GM13977 (cell line): ENCODE measurements at regions not wholly inside any gene's neighbourhood (a gene's known extent, or its start where the extent isn't known, plus 50 kb on each side); places are given as distances from the start of the nearest gene placed in this dataset.
A peak's percentile ranks its signal among the peaks of the same experiment; 100 is the strongest.
"Not testable (repeated sequence)": the region's sequence is repeated elsewhere in the genome, so short reads cannot be mapped to it uniquely, and the experiment has no call there.

Experiments used
- DNase-seq: peaks from one replicate; pipeline ENCODE4 v3.0.0; 2012; ENCODE audit warnings: low spot score
- CTCF ChIP-seq: IDR thresholded peaks from 2 replicates; pipeline ENCODE4 v1.5.1; 2012; ENCODE audit warnings: mild to moderate bottlenecking, control low read depth; ENCODE audit not compliant: insufficient read depth; ENCODE audit errors: extremely low read depth, missing control alignments
- in situ Hi-C: fragments of 300-500 bp; cut with MboI; formaldehyde crosslinking; loops from one replicate; pipeline ENCODE4 v1.12.0; 2022; ENCODE audit warnings: low sequenced_read_pairs, low pct_unique_long_range_greater_than_20kb, mixed read lengths, inconsistent platforms; ENCODE audit not compliant: unreplicated experiment

- DNase-seq, in situ Hi-C loops: not testable (repeated sequence)
Measured at GRCh38 chr1:120941066-120941465, 51.5 kb downstream of the PPIAL4A start.

- in situ Hi-C loops, result not testable (repeated sequence)
- peak; percentile 0 for DNase-seq
Measured at GRCh38 chr1:120941836-120942217, 52.3 kb downstream of the PPIAL4A start.

- DNase-seq, in situ Hi-C loops: not testable (repeated sequence)
Measured at GRCh38 chr1:120942218-120942944, 52.8 kb downstream of the PPIAL4A start.

GRCh38 chr1:120942945-120943319, 53.4 kb downstream of the PPIAL4A start:
- DNase-seq, in situ Hi-C loops: not testable (repeated sequence)

GRCh38 chr1:120944691-120945090, 55.1 kb downstream of the PPIAL4A start:
- in situ Hi-C loops, DNase-seq: not testable (repeated sequence)

GRCh38 chr1:120945122-120945521, 55.6 kb downstream of the PPIAL4A start:
- DNase-seq, in situ Hi-C loops: not testable (repeated sequence)

- DNase-seq, in situ Hi-C loops: not testable (repeated sequence)
Measured at GRCh38 chr1:120947114-120947513, 57.5 kb downstream of the PPIAL4A start.

- in situ Hi-C loops, DNase-seq: not testable (repeated sequence)
Measured at GRCh38 chr1:120949724-120950123, 60.2 kb downstream of the PPIAL4A start.

GRCh38 chr1:120950633-120951032, 61.1 kb downstream of the PPIAL4A start:
- in situ Hi-C loops, DNase-seq: not testable (repeated sequence)

- DNase-seq, in situ Hi-C loops: not testable (repeated sequence)
Measured at GRCh38 chr1:120951100-120951499, 61.5 kb downstream of the PPIAL4A start.

GRCh38 chr1:120952207-120952870, 62.8 kb downstream of the PPIAL4A start:
- in situ Hi-C loops, result not testable (repeated sequence)
- peak; percentile 0 for DNase-seq

- DNase-seq, in situ Hi-C loops: not testable (repeated sequence)
Measured at GRCh38 chr1:120952871-120953265, 63.3 kb downstream of the PPIAL4A start.

- TF ChIP-seq CTCF, result no peak
- in situ Hi-C loops, result no loop called here
Measured at GRCh38 chr1:120954736-120955135, 65.2 kb downstream of the PPIAL4A start.

GRCh38 chr1:120955961-120956360, 66.4 kb downstream of the PPIAL4A start:
- in situ Hi-C loops, DNase-seq: not testable (repeated sequence)

More at GRCh38 chr1:120954736-120955135, 65.2 kb downstream of the PPIAL4A start:
- peak; percentile 0 for DNase-seq

- in situ Hi-C loops, DNase-seq: not testable (repeated sequence)
Measured at GRCh38 chr1:120966018-120966417, 76.4 kb downstream of the PPIAL4A start.

- in situ Hi-C loops, DNase-seq: not testable (repeated sequence)
Measured at GRCh38 chr1:120972863-120973262, 83.3 kb downstream of the PPIAL4A start.

GRCh38 chr1:120973836-120974235, 84.3 kb downstream of the PPIAL4A start:
- DNase-seq, in situ Hi-C loops: not testable (repeated sequence)
